Skeletal muscle satellite cell (primary cell): ENCODE measurements at regions not wholly inside any gene's neighbourhood (a gene's known extent, or its start where the extent isn't known, plus 50 kb on each side); places are given as distances from the start of the nearest gene placed in this dataset.
"Not testable (repeated sequence)": the region's sequence is repeated elsewhere in the genome, so short reads cannot be mapped to it uniquely, and the experiment has no call there.

Experiments
- H3K27me3 ChIP-seq: 2 replicates; pipeline ENCODE4 v1.7.0; 2013; ENCODE audit warnings: low read length; ENCODE audit not compliant: control insufficient read depth, insufficient read depth
- H3K36me3 ChIP-seq: 2 replicates; pipeline ENCODE4 v1.7.0; 2013; ENCODE audit warnings: mild to moderate bottlenecking, control low read depth, low read length; ENCODE audit not compliant: insufficient read depth
- H3K4me1 ChIP-seq: 2 replicates; pipeline ENCODE4 v1.7.0; 2013; ENCODE audit warnings: low read length; ENCODE audit not compliant: control insufficient read depth, insufficient read depth
- H3K4me2 ChIP-seq: 2 replicates; pipeline ENCODE4 v1.7.0; 2013; ENCODE audit warnings: mild to moderate bottlenecking, low read length
- H3K4me3 ChIP-seq: 2 replicates; pipeline ENCODE4 v1.7.0; 2013; ENCODE audit warnings: low read length
- H3K9ac ChIP-seq: 2 replicates; pipeline ENCODE4 v1.7.0; 2013; ENCODE audit warnings: mild to moderate bottlenecking, low read depth, low read length, moderate library complexity
- H3K9me3 ChIP-seq: replicated peaks from 2 replicates; pipeline ENCODE4 v1.7.0; 2013; ENCODE audit warnings: mild to moderate bottlenecking, control low read depth, low read length

- H3K9me3 ChIP-seq, result no peaks in the 10 kb centered on the region
- H3K36me3 ChIP-seq, result no peaks in the 10 kb centered on the region
- H3K4me2 ChIP-seq, result no peak overlapping the region
- no peak overlapping the region for H3K4me3 ChIP-seq
- H3K9ac ChIP-seq, result no peak overlapping the region
- no peaks in the 10 kb centered on the region for H3K4me1 ChIP-seq
- no peaks in the 10 kb centered on the region for H3K27me3 ChIP-seq
Measured at GRCh38 chr2:210964141-210964764, 407.9 kb downstream of the CPS1 start.

- H3K9ac ChIP-seq, result no peak overlapping the region
Measured at GRCh38 chr2:210965472-210965871, 409.1 kb downstream of the CPS1 start.

GRCh38 chr2:210966330-210966729, 409.9 kb downstream of the CPS1 start:
- Histone ChIP-seq H3K27me3 (no peaks in the 10 kb centered on the region), H3K4me1 (no peaks in the 10 kb centered on the region), H3K9ac (no peak overlapping the region), H3K4me3 (no peak overlapping the region), H3K36me3 (no peaks in the 10 kb centered on the region), H3K9me3 (no peaks in the 10 kb centered on the region), H3K4me2 (no peak overlapping the region)

More at GRCh38 chr2:210965472-210965871, 409.1 kb downstream of the CPS1 start:
- H3K27me3 ChIP-seq, result no peaks in the 10 kb centered on the region
- H3K9me3 ChIP-seq, result no peaks in the 10 kb centered on the region
- H3K36me3 ChIP-seq, result no peaks in the 10 kb centered on the region
- no peak overlapping the region for H3K4me3 ChIP-seq
- no peak overlapping the region for H3K4me2 ChIP-seq
- no peaks in the 10 kb centered on the region for H3K4me1 ChIP-seq

- no peaks in the 10 kb centered on the region for H3K9me3 ChIP-seq
- no peak overlapping the region for H3K4me2 ChIP-seq
- H3K27me3 ChIP-seq, result no peaks in the 10 kb centered on the region
- H3K4me1 ChIP-seq, result no peaks in the 10 kb centered on the region
- no peaks in the 10 kb centered on the region for H3K36me3 ChIP-seq
- no peak overlapping the region for H3K9ac ChIP-seq
- no peak overlapping the region for H3K4me3 ChIP-seq
Measured at GRCh38 chr2:210971431-210971830, 415.0 kb downstream of the CPS1 start.

- H3K4me3 ChIP-seq, H3K4me1 ChIP-seq, H3K36me3 ChIP-seq, H3K27me3 ChIP-seq, H3K9me3 ChIP-seq, H3K4me2 ChIP-seq, H3K9ac ChIP-seq: not testable (repeated sequence)
Measured at GRCh38 chr2:210986806-210987205, 430.4 kb downstream of the CPS1 start.

- no peaks in the 10 kb centered on the region for H3K4me1 ChIP-seq
- H3K4me3 ChIP-seq, result no peak overlapping the region
- no peaks in the 10 kb centered on the region for H3K36me3 ChIP-seq
- H3K9ac ChIP-seq, result no peak overlapping the region
- no peaks in the 10 kb centered on the region for H3K9me3 ChIP-seq
- no peak overlapping the region for H3K4me2 ChIP-seq
- H3K27me3 ChIP-seq, result no peaks in the 10 kb centered on the region
Measured at GRCh38 chr2:210991107-210991506, 434.7 kb downstream of the CPS1 start.

- H3K4me3 ChIP-seq, result no peak overlapping the region
- no peaks in the 10 kb centered on the region for H3K9me3 ChIP-seq
- H3K4me1 ChIP-seq, result no peaks in the 10 kb centered on the region
- H3K36me3 ChIP-seq, result no peaks in the 10 kb centered on the region
- no peaks in the 10 kb centered on the region for H3K27me3 ChIP-seq
- H3K9ac ChIP-seq, result no peak overlapping the region
- H3K4me2 ChIP-seq, result no peak overlapping the region
Measured at GRCh38 chr2:210994104-210994503, 437.7 kb downstream of the CPS1 start.

- no peaks in the 10 kb centered on the region for H3K4me1 ChIP-seq
- H3K36me3 ChIP-seq, result no peaks in the 10 kb centered on the region
- no peak overlapping the region for H3K4me3 ChIP-seq
- no peak overlapping the region for H3K9ac ChIP-seq
- H3K27me3 ChIP-seq, result no peaks in the 10 kb centered on the region
- H3K4me2 ChIP-seq, result no peak overlapping the region
- no peaks in the 10 kb centered on the region for H3K9me3 ChIP-seq
Measured at GRCh38 chr2:210997373-210997772, 441.0 kb downstream of the CPS1 start.

GRCh38 chr2:210998334-210998733, 441.9 kb downstream of the CPS1 start:
- Histone ChIP-seq H3K4me2 (no peak overlapping the region), H3K4me1 (no peaks in the 10 kb centered on the region), H3K36me3 (no peaks in the 10 kb centered on the region), H3K4me3 (no peak overlapping the region), H3K9me3 (no peaks in the 10 kb centered on the region), H3K9ac (no peak overlapping the region), H3K27me3 (no peaks in the 10 kb centered on the region)

- Histone ChIP-seq H3K4me3 (no peak overlapping the region), H3K4me1 (no peaks in the 10 kb centered on the region), H3K9ac (no peak overlapping the region), H3K9me3 (no peaks in the 10 kb centered on the region), H3K27me3 (no peaks in the 10 kb centered on the region), H3K4me2 (no peak overlapping the region), H3K36me3 (no peaks in the 10 kb centered on the region)
Measured at GRCh38 chr2:211014376-211014775, 458.0 kb downstream of the CPS1 start.

- H3K36me3 ChIP-seq, result no peaks in the 10 kb centered on the region
- no peaks in the 10 kb centered on the region for H3K9me3 ChIP-seq
- no peak overlapping the region for H3K9ac ChIP-seq
- no peaks in the 10 kb centered on the region for H3K27me3 ChIP-seq
- H3K4me3 ChIP-seq, result no peak overlapping the region
- no peak overlapping the region for H3K4me2 ChIP-seq
- no peaks in the 10 kb centered on the region for H3K4me1 ChIP-seq
Measured at GRCh38 chr2:211014906-211015305, 458.5 kb downstream of the CPS1 start.

GRCh38 chr2:211025089-211025488, 468.7 kb downstream of the CPS1 start:
- H3K4me2 ChIP-seq, H3K9me3 ChIP-seq, H3K9ac ChIP-seq, H3K36me3 ChIP-seq, H3K27me3 ChIP-seq, H3K4me3 ChIP-seq, H3K4me1 ChIP-seq: not testable (repeated sequence)
